ENCODE measurements at regions not wholly inside any gene's neighbourhood (a gene's known extent, or its start where the extent isn't known, plus 50 kb on each side); places are given as distances from the start of the nearest gene placed in this dataset.
"Not testable (repeated sequence)": the region's sequence is repeated elsewhere in the genome, so short reads cannot be mapped to it uniquely, and the experiment has no call there.

DNA sequence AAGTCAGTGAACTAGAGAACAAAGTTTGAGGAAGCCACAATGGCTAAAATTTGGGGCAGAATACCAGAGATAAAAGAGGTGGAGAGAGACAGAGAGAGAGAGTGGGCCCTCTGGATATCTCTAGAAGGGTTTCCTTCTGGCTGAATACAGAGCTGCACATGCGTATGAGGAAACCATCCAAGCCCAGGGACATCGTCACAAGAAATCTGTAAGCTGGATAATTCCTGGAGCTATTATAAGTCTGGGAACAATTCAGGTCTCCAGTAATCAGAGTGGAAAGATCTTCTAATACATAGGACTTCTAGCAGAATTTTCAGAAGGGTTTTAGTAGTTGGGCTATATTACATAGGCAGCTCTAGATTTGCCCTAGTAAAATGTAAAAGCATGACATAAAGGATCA is 415.7 kb upstream of the MTPN start:
- no peak for DNase-seq
- TF ChIP-seq, protein P1, sequence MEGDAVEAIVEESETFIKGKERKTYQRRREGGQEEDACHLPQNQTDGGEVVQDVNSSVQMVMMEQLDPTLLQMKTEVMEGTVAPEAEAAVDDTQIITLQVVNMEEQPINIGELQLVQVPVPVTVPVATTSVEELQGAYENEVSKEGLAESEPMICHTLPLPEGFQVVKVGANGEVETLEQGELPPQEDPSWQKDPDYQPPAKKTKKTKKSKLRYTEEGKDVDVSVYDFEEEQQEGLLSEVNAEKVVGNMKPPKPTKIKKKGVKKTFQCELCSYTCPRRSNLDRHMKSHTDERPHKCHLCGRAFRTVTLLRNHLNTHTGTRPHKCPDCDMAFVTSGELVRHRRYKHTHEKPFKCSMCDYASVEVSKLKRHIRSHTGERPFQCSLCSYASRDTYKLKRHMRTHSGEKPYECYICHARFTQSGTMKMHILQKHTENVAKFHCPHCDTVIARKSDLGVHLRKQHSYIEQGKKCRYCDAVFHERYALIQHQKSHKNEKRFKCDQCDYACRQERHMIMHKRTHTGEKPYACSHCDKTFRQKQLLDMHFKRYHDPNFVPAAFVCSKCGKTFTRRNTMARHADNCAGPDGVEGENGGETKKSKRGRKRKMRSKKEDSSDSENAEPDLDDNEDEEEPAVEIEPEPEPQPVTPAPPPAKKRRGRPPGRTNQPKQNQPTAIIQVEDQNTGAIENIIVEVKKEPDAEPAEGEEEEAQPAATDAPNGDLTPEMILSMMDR (IDR thresholded peaks at IDR 0.05), result no peak
- intact Hi-C loops (cut with DNase I, micrococcal nuclease), result no loop called here

GRCh38 chr7:136391371-136391770 is 414.2 kb upstream of the MTPN start:
- Histone ChIP-seq H3K36me3 (ENCODE audit: low read depth) (no peaks in the 10 kb centered on the region), H3K4me3 (no peak overlapping the region), H3K9me3 (no peaks in the 10 kb centered on the region), H3K4me1 (ENCODE audit: low read depth) (no peaks in the 10 kb centered on the region)
- DNase-seq (no peak), ATAC-seq (no peak)
- intact Hi-C loops (cut with DNase I, micrococcal nuclease), result no loop called here
- TF ChIP-seq, protein P1 (IDR thresholded peaks at IDR 0.05), result no peak

More for the DNA sequence above, 415.7 kb upstream of the MTPN start:
- H3K4me1 ChIP-seq (ENCODE audit: low read depth), result no peaks in the 10 kb centered on the region
- H3K9me3 ChIP-seq, result no peaks in the 10 kb centered on the region
- no peak for ATAC-seq
- no peak overlapping the region for H3K4me3 ChIP-seq
- no peaks in the 10 kb centered on the region for H3K36me3 ChIP-seq (ENCODE audit: low read depth)

DNA sequence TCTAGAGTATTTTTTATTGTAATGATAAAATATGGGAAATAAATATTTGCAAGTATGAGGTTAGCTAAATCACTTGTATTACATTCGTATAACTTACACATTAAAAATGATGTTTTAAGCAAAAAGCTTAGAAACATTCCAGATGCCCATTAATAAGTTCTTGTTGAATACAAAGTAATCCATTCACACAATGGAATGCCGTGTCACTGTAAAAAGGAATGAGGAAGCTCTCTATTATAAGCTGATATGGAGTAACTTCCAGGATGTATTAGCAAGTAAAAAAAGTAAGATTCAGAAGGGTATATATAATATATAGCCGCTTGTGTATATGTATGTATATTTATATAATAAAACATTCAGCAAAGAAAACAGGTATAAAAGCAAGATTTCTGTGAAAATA is 412.8 kb upstream of the MTPN start:
- ATAC-seq (no peak), DNase-seq (no peak)
- Histone ChIP-seq H3K4me3 (no peak overlapping the region), H3K36me3 (ENCODE audit: low read depth) (no peaks in the 10 kb centered on the region), H3K4me1 (ENCODE audit: low read depth) (no peaks in the 10 kb centered on the region), H3K9me3 (no peaks in the 10 kb centered on the region)
- intact Hi-C loops (cut with DNase I, micrococcal nuclease), result no loop called here
- TF ChIP-seq, protein P1 (IDR thresholded peaks at IDR 0.05), result no peak

DNA sequence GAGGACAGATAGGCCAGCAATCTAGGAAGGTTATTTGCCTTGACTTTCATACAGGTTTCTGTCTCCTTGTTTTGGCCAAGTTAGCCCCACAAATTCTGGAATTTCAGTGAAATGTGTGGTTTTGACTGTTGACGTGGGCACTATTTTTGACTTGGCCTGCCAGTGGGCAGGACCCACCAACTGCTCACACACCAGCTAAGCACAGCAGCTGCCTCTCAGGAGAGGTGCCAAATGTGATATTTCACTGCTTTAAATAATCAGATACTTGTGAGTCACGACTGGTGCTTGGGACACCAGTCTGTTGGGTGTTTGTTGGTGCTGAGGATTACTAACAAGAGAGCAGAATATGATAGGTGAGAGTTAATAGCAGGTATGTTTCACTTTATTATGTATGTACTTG is 409.7 kb upstream of the MTPN start:
- Histone ChIP-seq H3K4me3 (no peak overlapping the region), H3K4me1 (ENCODE audit: low read depth) (no peaks in the 10 kb centered on the region), H3K36me3 (ENCODE audit: low read depth) (no peaks in the 10 kb centered on the region), H3K9me3 (no peaks in the 10 kb centered on the region)
- ATAC-seq, result no peak
- DNase-seq, result no peak
- intact Hi-C loops (cut with DNase I, micrococcal nuclease), result no loop called here
- TF ChIP-seq, protein P1 (IDR thresholded peaks at IDR 0.05), result no peak

- H3K4me3 ChIP-seq; intact Hi-C loops (cut with DNase I, micrococcal nuclease); ATAC-seq; H3K4me1 ChIP-seq (ENCODE audit: low read depth); DNase-seq; H3K9me3 ChIP-seq; H3K36me3 ChIP-seq (ENCODE audit: low read depth): not testable (repeated sequence)
These were observed 394.2 kb upstream of the MTPN start for GRCh38 chr7:136371409-136371808.

GRCh38 chr7:136370137-136370536 is 393.0 kb upstream of the MTPN start:
- no peaks in the 10 kb centered on the region for H3K36me3 ChIP-seq (ENCODE audit: low read depth)
- no peak for DNase-seq
- intact Hi-C loops (cut with DNase I, micrococcal nuclease), result no loop called here
- no peaks in the 10 kb centered on the region for H3K9me3 ChIP-seq
- TF ChIP-seq, protein P1 (IDR thresholded peaks at IDR 0.05), result no peak
- ATAC-seq, result no peak
- H3K4me1 ChIP-seq (ENCODE audit: low read depth), result no peaks in the 10 kb centered on the region
- no peak overlapping the region for H3K4me3 ChIP-seq

Data from mucosa of descending colon (tissue), 3 donors.